AG04450 (cell line): ENCODE measurements at regions not wholly inside any gene's neighbourhood (a gene's known extent, or its start where the extent isn't known, plus 50 kb on each side); places are given as distances from the start of the nearest gene placed in this dataset.
A peak's percentile ranks its signal among the peaks of the same experiment; 100 is the strongest.

Experiments
- CTCF ChIA-PET: fragments of 300-600, 350-600 bp; formaldehyde crosslinking; extraction: SDS; loops from one replicate; lab custom pipeline; 2022; ENCODE audit warnings: antibody characterized with exemption, inconsistent platforms; lab: Charles Lee
- POLR2A ChIA-PET: fragments of 350-600 bp; formaldehyde crosslinking; extraction: SDS; loops from one replicate; lab custom pipeline; 2021; ENCODE audit warnings: antibody characterized with exemption, inconsistent platforms; lab: Yijun Ruan, JAX
- DNase-seq: peaks from one replicate; pipeline ENCODE4 v3.0.0-alpha.2; 2011; ENCODE audit warnings: low read depth, low spot score
- H3K27ac ChIP-seq: one replicate; pipeline ENCODE4 v1.5.1; 2012; ENCODE audit warnings: low read depth, low read length, control low read depth
- H3K27me3 ChIP-seq: one replicate; pipeline ENCODE4 v1.6.0; 2012; ENCODE audit warnings: low read length; ENCODE audit not compliant: control insufficient read depth, insufficient read depth
- H3K4me3 ChIP-seq: 2 replicates; pipeline ENCODE4 v1.5.1; 2011; ENCODE audit warnings: mild to moderate bottlenecking, low read depth, low read length, control low read depth
- H3K9me3 ChIP-seq: 2 replicates; pipeline ENCODE4 v1.5.1; 2012; ENCODE audit warnings: low read length; ENCODE audit not compliant: control insufficient read depth, insufficient read depth
- TF ChIP-seq, protein P1 (sequence below): IDR thresholded peaks from 2 replicates; pipeline ENCODE4 v1.5.1; 2011; ENCODE audit warnings: low read depth, low read length, control low read depth, inconsistent platforms

GRCh38 chr21:35510294-35510693 is 461.2 kb upstream of the RUNX1 start:
- Histone ChIP-seq H3K27me3 (no peaks in the 10 kb centered on the region), H3K4me3 (no peak overlapping the region), H3K9me3 (no peaks in the 10 kb centered on the region; the same call in 1 of the 2 replicates), H3K27ac (no peak overlapping the region)
- TF ChIP-seq, protein P1, sequence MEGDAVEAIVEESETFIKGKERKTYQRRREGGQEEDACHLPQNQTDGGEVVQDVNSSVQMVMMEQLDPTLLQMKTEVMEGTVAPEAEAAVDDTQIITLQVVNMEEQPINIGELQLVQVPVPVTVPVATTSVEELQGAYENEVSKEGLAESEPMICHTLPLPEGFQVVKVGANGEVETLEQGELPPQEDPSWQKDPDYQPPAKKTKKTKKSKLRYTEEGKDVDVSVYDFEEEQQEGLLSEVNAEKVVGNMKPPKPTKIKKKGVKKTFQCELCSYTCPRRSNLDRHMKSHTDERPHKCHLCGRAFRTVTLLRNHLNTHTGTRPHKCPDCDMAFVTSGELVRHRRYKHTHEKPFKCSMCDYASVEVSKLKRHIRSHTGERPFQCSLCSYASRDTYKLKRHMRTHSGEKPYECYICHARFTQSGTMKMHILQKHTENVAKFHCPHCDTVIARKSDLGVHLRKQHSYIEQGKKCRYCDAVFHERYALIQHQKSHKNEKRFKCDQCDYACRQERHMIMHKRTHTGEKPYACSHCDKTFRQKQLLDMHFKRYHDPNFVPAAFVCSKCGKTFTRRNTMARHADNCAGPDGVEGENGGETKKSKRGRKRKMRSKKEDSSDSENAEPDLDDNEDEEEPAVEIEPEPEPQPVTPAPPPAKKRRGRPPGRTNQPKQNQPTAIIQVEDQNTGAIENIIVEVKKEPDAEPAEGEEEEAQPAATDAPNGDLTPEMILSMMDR, result no peak
- ChIA-PET POLR2A (no interaction called here), CTCF (no interaction called here)
- no peak for DNase-seq

- POLR2A ChIA-PET, result no interaction called here
- DNase-seq, result no peak
- CTCF ChIA-PET, result interaction anchor here (1.2 to 2.0 kb wide), 3 partner anchors 331 to 619 kb away, joined by 3 to 6 read pairs (median 3); no protein-coding TSS in a partner anchor
- Histone ChIP-seq H3K4me3 (no peak overlapping the region), H3K27ac (no peak overlapping the region), H3K27me3 (no peaks in the 10 kb centered on the region), H3K9me3 (no peaks in the 10 kb centered on the region; the same call in 1 of the 2 replicates)
- TF ChIP-seq, protein P1, result no peak
These were observed 460.1 kb upstream of the RUNX1 start for GRCh38 chr21:35509001-35509704.

DNA sequence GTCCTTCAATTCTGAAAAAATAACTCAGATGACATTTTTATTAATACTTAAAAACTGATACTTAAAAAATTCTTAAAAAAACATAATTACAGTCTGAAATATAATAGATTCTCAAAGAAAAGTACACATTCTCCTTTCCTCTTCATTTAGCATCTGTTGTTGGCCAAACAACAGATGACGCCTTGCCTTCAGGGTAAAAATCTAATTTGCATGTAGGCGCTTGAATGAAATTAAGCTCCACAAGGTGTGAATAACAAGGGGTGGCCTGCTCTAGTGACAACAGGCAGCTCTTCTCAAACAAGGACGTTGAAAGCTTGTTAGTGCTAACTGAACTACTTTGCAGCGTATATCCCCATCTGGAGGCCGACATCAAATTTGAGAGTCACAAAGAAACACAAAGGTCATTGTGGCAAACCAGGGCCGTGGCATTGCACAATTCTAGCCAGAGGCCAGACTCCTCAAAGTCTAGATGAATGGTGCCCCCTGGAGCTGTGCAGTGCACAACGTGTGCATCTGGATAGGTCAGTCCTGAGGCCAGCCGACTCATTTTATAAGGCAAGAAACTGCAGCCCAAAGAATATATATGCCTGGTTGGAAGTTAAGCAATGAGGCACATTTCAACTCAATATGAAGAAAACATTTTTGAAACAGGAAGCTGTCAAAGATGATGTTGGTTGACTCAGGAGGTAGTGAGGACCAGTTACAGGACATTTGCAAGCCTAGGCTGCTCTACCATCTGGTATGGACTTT is 459.2 kb upstream of the RUNX1 start:
- Histone ChIP-seq H3K27me3 (no peaks in the 10 kb centered on the region), H3K4me3 (no peak overlapping the region), H3K27ac (peak overlapping the region; percentile 3), H3K9me3 (no peaks in the 10 kb centered on the region; the same call in 1 of the 2 replicates)
- ChIA-PET CTCF (interaction anchor here (1.2 to 2.0 kb wide), 3 partner anchors 332 to 618 kb away, joined by 3 to 6 read pairs (median 3); no protein-coding TSS in a partner anchor), POLR2A (no interaction called here)
- DNase-seq, result peak; percentile 18
- TF ChIP-seq, protein P1, result peak; percentile 30

DNA sequence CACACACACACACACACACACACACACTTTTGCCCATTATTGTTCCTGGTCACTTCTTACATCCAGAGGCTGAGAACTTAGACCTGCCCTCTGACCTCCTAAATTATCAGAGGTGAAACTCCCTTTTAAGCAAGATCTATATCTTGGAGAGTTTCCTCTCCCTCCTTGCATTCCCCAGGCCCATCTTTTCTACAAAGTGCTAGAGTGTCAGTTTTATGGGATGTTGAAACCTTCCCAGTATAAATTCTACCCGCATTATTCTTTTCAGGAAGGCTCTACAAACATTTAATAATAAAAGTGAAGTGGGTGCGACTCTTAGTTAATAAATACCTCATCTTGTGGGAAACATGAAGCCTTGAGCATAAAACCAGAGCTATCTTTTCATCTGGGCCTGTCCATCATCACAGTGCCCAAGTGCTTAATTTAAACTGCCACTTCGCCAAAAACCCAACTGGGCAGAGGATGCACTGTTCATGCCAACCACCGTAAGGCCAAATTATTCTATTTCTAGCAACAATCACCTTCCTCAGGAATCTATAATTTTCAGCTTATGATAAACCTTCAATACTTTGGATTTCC is 458.2 kb upstream of the RUNX1 start:
- Histone ChIP-seq H3K4me3 (no peak overlapping the region), H3K9me3 (no peaks in the 10 kb centered on the region), H3K27ac (no peak overlapping the region), H3K27me3 (no peaks in the 10 kb centered on the region)
- ChIA-PET POLR2A (interaction anchor here (0.7 kb wide), 1 partner anchor 762 kb away, joined by 4 read pairs; no protein-coding TSS in a partner anchor), CTCF (interaction anchor here (2.0 kb wide), 1 partner anchor 333 kb away, joined by 6 read pairs; no protein-coding TSS in a partner anchor)
- no peak for DNase-seq
- TF ChIP-seq, protein P1, result no peak
